ENCODE measurements at regions not wholly inside any gene's neighbourhood (a gene's known extent, or its start where the extent isn't known, plus 50 kb on each side); places are given as distances from the start of the nearest gene placed in this dataset.

GRCh38 chr11:27248576-27249509 lies 114.2 kb downstream of the CCDC34 start:
- BruUV-seq (replicated peaks): no TSS peak
- Histone ChIP-seq H3K9me3 (replicated peaks; ENCODE audit: control insufficient read depth, insufficient read depth, low read depth, low read length) (no peaks in the 10 kb centered on the region), H3K27me3 (ENCODE audit: control insufficient read depth in 2 of 2, insufficient read depth in 2 of 2, low read length in 2 of 2) (peaks cover 0 to 3% of the 10 kb centered on the region in 2 experiments; a peak in 2 of 5 replicates), H2AFZ (ENCODE audit: low read depth, low read length) (0 out of 2 replicates have a peak overlapping the region, but pooled peaks have one; percentile 22), H3K79me2 (ENCODE audit: control insufficient read depth, insufficient read depth, low read length) (no peaks in the 10 kb centered on the region), H3K4me2 (ENCODE audit: insufficient read depth, low read length) (no peak overlapping the region), H3K4me3 (no peak overlapping the region), H3K36me3 (ENCODE audit: control insufficient read depth, insufficient read depth, low read length) (no peaks in the 10 kb centered on the region), H4K20me1 (replicated peaks; ENCODE audit: control insufficient read depth, insufficient read depth, low read length) (no peaks in the 10 kb centered on the region), H3K27ac (ENCODE audit: extremely low read depth, low read depth, low read length) (no peak overlapping the region), H3K4me1 (replicated peaks in 1 of 2; ENCODE audit: control insufficient read depth in 2 of 2, insufficient read depth in 2 of 2, low read length in 2 of 2) (no peaks in the 10 kb centered on the region), H3K9me1 (ENCODE audit: control insufficient read depth, insufficient read depth, low read length) (no peaks in the 10 kb centered on the region), H3K9ac (ENCODE audit: insufficient read depth in 1 of 2, low read depth in 2 of 2, low read length in 2 of 2) (no peak overlapping the region)
- ATAC-seq (no peak; the same call in 2 of the 3 replicates), DNase-seq (ENCODE audit: extremely low read depth in 1 of 4, low spot score in 3 of 4) (no peak), FAIRE-seq (no peak)
- intact Hi-C loops (cut with micrococcal nuclease) (no loop called here), in situ Hi-C loops (cut with MboI) (no loop called here)
- ChIA-PET CTCF (ENCODE audit: low intra/inter-chr PET ratio) (no interaction called here), POLR2A (no interaction called here)
- 19% methylated on average over 11 of the region's 13 CpGs for WGBS (ENCODE audit: insufficient coverage, low coverage, missing lambda C conversion rate)
- no peak for TF ChIP-seq TCF15 (CRISPR knock-in tag; IDR thresholded peaks at IDR 0.05)
- no peak for TF ChIP-seq IFI16 (CRISPR knock-in tag; IDR thresholded peaks at IDR 0.05)
- TF ChIP-seq USF1 (CRISPR knock-in tag; IDR thresholded peaks at IDR 0.05): no peak
- TF ChIP-seq ZFPM2 (CRISPR knock-in tag; IDR thresholded peaks at IDR 0.05): no peak
- TF ChIP-seq CREB3L1 (IDR thresholded peaks at IDR 0.05; ENCODE audit: borderline replicate concordance, low read depth): no peak
- TF ChIP-seq SIN3B (IDR thresholded peaks at IDR 0.05; ENCODE audit: low read depth): no peak
- TF ChIP-seq RERE (CRISPR knock-in tag; IDR thresholded peaks at IDR 0.05; ENCODE audit: borderline replicate concordance): no peak
- no peak for TF ChIP-seq ZNF518B (CRISPR knock-in tag; IDR thresholded peaks at IDR 0.05)

All from K562 (cell line).